K562 (cell line): ENCODE measurements at regions not wholly inside any gene's neighbourhood (a gene's known extent, or its start where the extent isn't known, plus 50 kb on each side); places are given as distances from the start of the nearest gene placed in this dataset.

Experiments used
- ATAC-seq: fragments of 200-7000 bp; cut with Tn5 transposase; 3 replicates; pipeline ENCODE4 v1.9.1; 2020; ENCODE audit warnings: moderate library complexity
- BruUV-seq: library from RNA; stranded (reverse); fragments of 400-500 nt; replicated peaks from 2 replicates; lab custom pipeline; 2021; lab: Mats Ljungman, UMichigan
- CTCF ChIA-PET: fragments of 300-600 bp; formaldehyde crosslinking; extraction: SDS; loops from one replicate; lab custom pipeline; 2021; ENCODE audit warnings: low intra/inter-chr PET ratio; lab: Yijun Ruan, JAX
- POLR2A ChIA-PET: fragments of 300-600, 350-650 bp; sonication (Branson Sonifier 250); formaldehyde crosslinking; extraction: SDS; loops from one replicate; lab custom pipeline; 2021; ENCODE audit warnings: antibody characterized with exemption, inconsistent platforms; lab: Yijun Ruan, JAX
- DNase-seq, 4 experiments: peaks; one replicate each; pipeline versions ENCODE4 v3.0.0 to v3.0.0-alpha.2; 2011 to 2018; ENCODE audit warnings: low spot score in 3 of 4, mixed read lengths in 3 of 4; ENCODE audit errors: extremely low read depth in 1 of 4
- FAIRE-seq: peaks from 2 replicates; lab custom pipeline; 2011; peaks lifted over from hg19 to GRCh38; lab: Jason Lieb, UNC
- H2AFZ ChIP-seq: 2 replicates; pipeline ENCODE4 v1.6.0; 2011; ENCODE audit warnings: low read depth, low read length, control low read depth, inconsistent platforms
- H3K27ac ChIP-seq: fragments of 200-600 bp; 3 replicates; pipeline ENCODE4 v1.8.0; 2011; ENCODE audit warnings: low read depth, mild to moderate bottlenecking, control low read depth, inconsistent platforms, low read length, moderate library complexity, mixed read lengths; ENCODE audit errors: extremely low read depth
- H3K27me3 ChIP-seq, 2 experiments: fragments of 300-600 bp in 1 of 2; 2 replicates in 1 of 2; 3 replicates in 1 of 2; pipeline versions ENCODE4 v1.6.0 to v1.8.0; 2011; ENCODE audit warnings: inconsistent platforms in 2 of 2, low read length in 2 of 2, mild to moderate bottlenecking in 1 of 2, mixed read lengths in 1 of 2, moderate library complexity in 1 of 2; ENCODE audit not compliant: control insufficient read depth in 2 of 2, insufficient read depth in 2 of 2
- H3K36me3 ChIP-seq: fragments of 300-600 bp; 3 replicates; pipeline ENCODE4 v1.8.0; 2011; ENCODE audit warnings: mild to moderate bottlenecking, low read length, inconsistent platforms; ENCODE audit not compliant: control insufficient read depth, insufficient read depth
- H3K4me1 ChIP-seq, 2 experiments: fragments of 200-600 bp in 1 of 2; replicated peaks in 1 of 2; 2 replicates in 1 of 2; 3 replicates in 1 of 2; pipeline versions ENCODE4 v1.5.1 to v1.8.0; 2011; ENCODE audit warnings: inconsistent platforms in 2 of 2, low read length in 2 of 2, mild to moderate bottlenecking in 1 of 2, mixed read lengths in 1 of 2, moderate library complexity in 1 of 2; ENCODE audit not compliant: control insufficient read depth in 2 of 2, insufficient read depth in 2 of 2
- H3K4me2 ChIP-seq: 2 replicates; pipeline ENCODE4 v1.6.1; 2011; ENCODE audit warnings: low read length, control low read depth, inconsistent platforms, mixed read lengths; ENCODE audit not compliant: insufficient read depth
- H3K4me3 ChIP-seq: fragments of 200-600 bp; sonication (generic), shearing (Covaris generic); 2 replicates; pipeline ENCODE4 v1.5.1; 2016; ENCODE audit warnings: control low read depth, inconsistent platforms
- H3K79me2 ChIP-seq: fragments of 200-600 bp; 3 replicates; pipeline ENCODE4 v1.8.0; 2011; ENCODE audit warnings: low read length, inconsistent platforms; ENCODE audit not compliant: control insufficient read depth, insufficient read depth
- H3K9ac ChIP-seq, 2 experiments: 2 replicates each; pipeline versions ENCODE4 v1.6.0 to v1.6.1; 2011; ENCODE audit warnings: low read depth in 2 of 2, low read length in 2 of 2, control low read depth in 1 of 2, inconsistent platforms in 1 of 2, mild to moderate bottlenecking in 1 of 2, mixed read lengths in 1 of 2; ENCODE audit not compliant: insufficient read depth in 1 of 2
- H3K9me1 ChIP-seq: one replicate; pipeline ENCODE4 v1.6.0; 2011; ENCODE audit warnings: inconsistent platforms, mild to moderate bottlenecking, low read length, moderate library complexity; ENCODE audit not compliant: control insufficient read depth, insufficient read depth
- H3K9me3 ChIP-seq: replicated peaks from 2 replicates; pipeline ENCODE4 v1.5.1; 2011; ENCODE audit warnings: low read depth, low read length, inconsistent platforms; ENCODE audit not compliant: control insufficient read depth, insufficient read depth
- H4K20me1 ChIP-seq: replicated peaks from 2 replicates; pipeline ENCODE4 v1.6.1; 2011; ENCODE audit warnings: low read length, inconsistent platforms, mixed read lengths; ENCODE audit not compliant: control insufficient read depth, insufficient read depth
- CUX1 ChIP-seq: fragments of 200-800 bp; sonication (Bioruptor generic); IDR thresholded peaks from 2 replicates; pipeline ENCODE4 v1.6.1; 2016; ENCODE audit warnings: missing genetic modification characterization, missing compliant biosample characterization
- EHMT2 ChIP-seq: fragments of 450-650 bp; IDR thresholded peaks from 2 replicates; pipeline ENCODE4 v1.6.1; 2018; ENCODE audit warnings: antibody characterized with exemption
- LEF1 ChIP-seq: fragments of 450-650 bp; IDR thresholded peaks from 2 replicates; pipeline ENCODE4 v1.6.1; 2016; ENCODE audit warnings: mild to moderate bottlenecking
- MYNN ChIP-seq, 2 experiments: sonication (generic); formaldehyde crosslinking in 1 of 2; IDR thresholded peaks; 2 replicates each; pipeline versions ENCODE4 v1.5.0 to v1.6.1; 2016 to 2020; ENCODE audit warnings: antibody characterized with exemption in 1 of 2, missing genetic modification reagents in 1 of 2
- NCOA4 ChIP-seq: fragments of 450-650 bp; IDR thresholded peaks from 2 replicates; pipeline ENCODE4 v1.6.1; 2018; ENCODE audit warnings: mild to moderate bottlenecking; ENCODE audit not compliant: partially characterized antibody
- SAFB ChIP-seq: fragments of 200-400 bp; formaldehyde crosslinking; IDR thresholded peaks from 2 replicates; pipeline ENCODE4 v1.6.1; 2017; ENCODE audit warnings: low read depth, low read length, borderline replicate concordance
- TARDBP ChIP-seq: fragments of 450-650 bp; IDR thresholded peaks from 2 replicates; pipeline ENCODE4 v1.6.1; 2016
- WHSC1 ChIP-seq: IDR thresholded peaks from one replicate; pipeline ENCODE4 v1.6.1; 2012; ENCODE audit warnings: low read length, control low read depth, inconsistent platforms
- ZBTB9 ChIP-seq: fragments of 450-650 bp; formaldehyde crosslinking; IDR thresholded peaks from 2 replicates; pipeline ENCODE4 v1.4.0; 2020; ENCODE audit warnings: mild to moderate bottlenecking, moderate library complexity
- ZHX1 ChIP-seq: fragments of 150-350 bp; conservative IDR thresholded peaks from 2 replicates; pipeline ENCODE4 v1.6.1; 2014; ENCODE audit warnings: low read length
- ZNF347 ChIP-seq: fragments of 450-650 bp; formaldehyde crosslinking; IDR thresholded peaks from 2 replicates; pipeline ENCODE4 v1.4.0; 2020; ENCODE audit warnings: low read depth, mild to moderate bottlenecking, moderate library complexity
- WGBS: fragments of 100-300 bp; shearing (Covaris generic); methylation state at CpG from one replicate; pipeline ENCODE4 v1.1.6; 2016; ENCODE audit warnings: low coverage, mixed read lengths; ENCODE audit not compliant: insufficient coverage; ENCODE audit errors: missing lambda C conversion rate; 5-methylcytosine and 5-hydroxymethylcytosine counted together
- in situ Hi-C: fragments of 300-500 bp; cut with MboI; formaldehyde crosslinking; loops from 4 replicates; pipeline ENCODE4 v1.15.0; 2018; ENCODE audit warnings: inconsistent platforms, mixed read lengths
- intact Hi-C: fragments of 100-400 bp; cut with micrococcal nuclease; formaldehyde crosslinking; loops from 2 replicates; pipeline ENCODE4 v1.14.2; 2022

GRCh38 chr3:31295150-31295765 lies 237.5 kb upstream of the STT3B start:
- in situ Hi-C loops, result no loop called here
- Histone ChIP-seq H4K20me1 (no peaks in the 10 kb centered on the region), H2AFZ (no peak overlapping the region), H3K27ac (no peak overlapping the region), H3K79me2 (no peaks in the 10 kb centered on the region), H3K9me3 (no peaks in the 10 kb centered on the region), H3K4me1 (no peaks in the 10 kb centered on the region), H3K36me3 (no peaks in the 10 kb centered on the region), H3K9me1 (no peaks in the 10 kb centered on the region), H3K27me3 (no peaks in the 10 kb centered on the region), H3K4me2 (no peak overlapping the region), H3K9ac (no peak overlapping the region), H3K4me3 (no peak overlapping the region)
- no peak for ATAC-seq
- POLR2A ChIA-PET, result no interaction called here
- no peak for DNase-seq
- CTCF ChIA-PET, result no interaction called here
- no TSS peak for BruUV-seq
- WGBS, result under 1% methylated on average over 7 of the region's 7 CpGs
- no peak for FAIRE-seq
- intact Hi-C loops, result no loop called here
- TF ChIP-seq MYNN (IDR thresholded peaks at IDR 0.05) (no peak), MYNN (CRISPR knock-in tag; IDR thresholded peaks at IDR 0.05) (no peak), ZBTB9 (CRISPR knock-in tag) (no peak), LEF1 (no peak), EHMT2 (no peak), ZNF347 (CRISPR knock-in tag) (no peak), CUX1 (CRISPR knock-in tag) (no peak), NCOA4 (no peak), SAFB (no peak), TARDBP (no peak), WHSC1 (no peak), ZHX1 (no peak)
